ENCODE measurements at regions not wholly inside any gene's neighbourhood (a gene's known extent, or its start where the extent isn't known, plus 50 kb on each side); places are given as distances from the start of the nearest gene placed in this dataset.

DNA sequence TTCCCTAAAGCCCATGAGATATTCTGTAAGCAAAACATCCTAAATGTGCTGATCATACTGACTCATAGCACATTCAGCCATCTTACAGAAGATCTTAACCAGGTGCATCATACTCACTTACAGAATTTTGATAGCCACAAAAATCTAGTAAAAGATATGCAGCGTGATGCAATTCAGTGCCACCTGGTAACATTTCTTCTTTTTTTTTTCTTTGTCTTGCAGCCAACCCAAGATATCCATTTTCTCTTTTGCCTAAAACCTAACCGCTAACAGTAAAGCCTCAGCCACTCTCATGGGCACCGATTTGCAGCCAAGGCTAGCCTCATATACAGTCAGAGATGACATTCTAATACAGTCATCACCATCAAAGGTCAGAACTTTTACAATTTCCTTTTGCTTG lies 293.3 kb downstream of the HACE1 start:
- Histone ChIP-seq H3K4me2 (ENCODE audit: control insufficient read depth, insufficient read depth) (no peak overlapping the region), H2AFZ (ENCODE audit: control insufficient read depth, low read depth, low read length) (no peak overlapping the region), H3K4me1 (ENCODE audit: control insufficient read depth, insufficient read depth, low read length) (no peaks in the 10 kb centered on the region), H3K79me2 (ENCODE audit: control insufficient read depth, insufficient read depth, low read length) (no peaks in the 10 kb centered on the region), H3K27ac (ENCODE audit: control insufficient read depth, insufficient read depth) (no peak overlapping the region), H3K27me3 (replicated peaks in 1 of 2; ENCODE audit: control insufficient read depth in 2 of 2, insufficient read depth in 2 of 2, low read length in 1 of 2) (no peaks in the 10 kb centered on the region), H4K20me1 (ENCODE audit: control insufficient read depth, insufficient read depth) (no peaks in the 10 kb centered on the region), H3K9me3 (replicated peaks; ENCODE audit: control insufficient read depth, insufficient read depth, low read length) (no peaks in the 10 kb centered on the region), H3K36me3 (ENCODE audit: control insufficient read depth in 2 of 2, insufficient read depth in 2 of 2, low read length in 1 of 2) (no peaks in the 10 kb centered on the region), H3K4me3 (no peak overlapping the region), H3K9ac (ENCODE audit: control insufficient read depth, insufficient read depth, low read length) (no peak overlapping the region)
- ChIA-PET RAD21 (ENCODE audit: unreplicated experiment) (no interaction called here), SMC1A (ENCODE audit: uncharacterized antibody, unreplicated experiment) (no interaction called here), CTCF (no interaction called here), POLR2A (no interaction called here)
- BruUV-seq (replicated peaks): no TSS peak
- TF ChIP-seq ZNF384 (IDR thresholded peaks at IDR 0.05; ENCODE audit: borderline replicate concordance, low read depth, low read length) (no peak), ASH2L (IDR thresholded peaks at IDR 0.05; ENCODE audit: borderline replicate concordance, low read depth) (no peak), KAT2A (conservative IDR thresholded peaks at IDR 0.05; ENCODE audit: control insufficient read depth, low read depth, low read length) (no peak), KDM1A (IDR thresholded peaks at IDR 0.05; ENCODE audit: borderline replicate concordance) (no peak), SMAD1 (IDR thresholded peaks at IDR 0.05; ENCODE audit: low read depth, partially characterized antibody) (no peak), MEF2A (IDR thresholded peaks at IDR 0.05; ENCODE audit: insufficient read depth, low read depth, low read length) (no peak), CBX3 (IDR thresholded peaks at IDR 0.05; ENCODE audit: borderline replicate concordance, low read depth) (no peak), ZNF217 (IDR thresholded peaks at IDR 0.05) (no peak)
- TF ChIP-seq, protein P1, sequence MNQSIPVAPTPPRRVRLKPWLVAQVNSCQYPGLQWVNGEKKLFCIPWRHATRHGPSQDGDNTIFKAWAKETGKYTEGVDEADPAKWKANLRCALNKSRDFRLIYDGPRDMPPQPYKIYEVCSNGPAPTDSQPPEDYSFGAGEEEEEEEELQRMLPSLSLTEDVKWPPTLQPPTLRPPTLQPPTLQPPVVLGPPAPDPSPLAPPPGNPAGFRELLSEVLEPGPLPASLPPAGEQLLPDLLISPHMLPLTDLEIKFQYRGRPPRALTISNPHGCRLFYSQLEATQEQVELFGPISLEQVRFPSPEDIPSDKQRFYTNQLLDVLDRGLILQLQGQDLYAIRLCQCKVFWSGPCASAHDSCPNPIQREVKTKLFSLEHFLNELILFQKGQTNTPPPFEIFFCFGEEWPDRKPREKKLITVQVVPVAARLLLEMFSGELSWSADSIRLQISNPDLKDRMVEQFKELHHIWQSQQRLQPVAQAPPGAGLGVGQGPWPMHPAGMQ (IDR thresholded peaks at IDR 0.05; ENCODE audit: borderline replicate concordance): no peak
- TF ChIP-seq, protein P2, sequence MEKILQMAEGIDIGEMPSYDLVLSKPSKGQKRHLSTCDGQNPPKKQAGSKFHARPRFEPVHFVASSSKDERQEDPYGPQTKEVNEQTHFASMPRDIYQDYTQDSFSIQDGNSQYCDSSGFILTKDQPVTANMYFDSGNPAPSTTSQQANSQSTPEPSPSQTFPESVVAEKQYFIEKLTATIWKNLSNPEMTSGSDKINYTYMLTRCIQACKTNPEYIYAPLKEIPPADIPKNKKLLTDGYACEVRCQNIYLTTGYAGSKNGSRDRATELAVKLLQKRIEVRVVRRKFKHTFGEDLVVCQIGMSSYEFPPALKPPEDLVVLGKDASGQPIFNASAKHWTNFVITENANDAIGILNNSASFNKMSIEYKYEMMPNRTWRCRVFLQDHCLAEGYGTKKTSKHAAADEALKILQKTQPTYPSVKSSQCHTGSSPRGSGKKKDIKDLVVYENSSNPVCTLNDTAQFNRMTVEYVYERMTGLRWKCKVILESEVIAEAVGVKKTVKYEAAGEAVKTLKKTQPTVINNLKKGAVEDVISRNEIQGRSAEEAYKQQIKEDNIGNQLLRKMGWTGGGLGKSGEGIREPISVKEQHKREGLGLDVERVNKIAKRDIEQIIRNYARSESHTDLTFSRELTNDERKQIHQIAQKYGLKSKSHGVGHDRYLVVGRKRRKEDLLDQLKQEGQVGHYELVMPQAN (conservative IDR thresholded peaks at IDR 0.05): no peak
- TF ChIP-seq, protein P3, sequence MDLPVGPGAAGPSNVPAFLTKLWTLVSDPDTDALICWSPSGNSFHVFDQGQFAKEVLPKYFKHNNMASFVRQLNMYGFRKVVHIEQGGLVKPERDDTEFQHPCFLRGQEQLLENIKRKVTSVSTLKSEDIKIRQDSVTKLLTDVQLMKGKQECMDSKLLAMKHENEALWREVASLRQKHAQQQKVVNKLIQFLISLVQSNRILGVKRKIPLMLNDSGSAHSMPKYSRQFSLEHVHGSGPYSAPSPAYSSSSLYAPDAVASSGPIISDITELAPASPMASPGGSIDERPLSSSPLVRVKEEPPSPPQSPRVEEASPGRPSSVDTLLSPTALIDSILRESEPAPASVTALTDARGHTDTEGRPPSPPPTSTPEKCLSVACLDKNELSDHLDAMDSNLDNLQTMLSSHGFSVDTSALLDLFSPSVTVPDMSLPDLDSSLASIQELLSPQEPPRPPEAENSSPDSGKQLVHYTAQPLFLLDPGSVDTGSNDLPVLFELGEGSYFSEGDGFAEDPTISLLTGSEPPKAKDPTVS (IDR thresholded peaks at IDR 0.05; ENCODE audit: low read depth, low read length): no peak
- in situ Hi-C loops (cut with MboI): no loop called here
- intact Hi-C loops (cut with micrococcal nuclease; ENCODE audit: unreplicated experiment): no loop called here
- FAIRE-seq (no peak), ATAC-seq (no peak), DNase-seq (ENCODE audit: low read depth, low spot score) (no peak)
- WGBS (ENCODE audit: insufficient coverage, insufficient replicate concordance, low lambda C conversion rate, missing lambda C conversion rate): 17% methylated on average over 3 of the region's 3 CpGs
